ENCODE measurements at regions not wholly inside any gene's neighbourhood (a gene's known extent, or its start where the extent isn't known, plus 50 kb on each side); places are given as distances from the start of the nearest gene placed in this dataset.

GRCh38 chr4:83819582-83819981 lies 283.7 kb downstream of the GPAT3 start:
- no peaks in the 10 kb centered on the region for H3K9me2 ChIP-seq (ENCODE audit: insufficient read depth)
- Mint-ChIP-seq H3K9me3 (peaks cover 9% of the 10 kb centered on the region; the same call in 2 of the 3 replicates), H3K27ac (no peak overlapping the region), H3K27me3 (ENCODE audit: insufficient read depth, low read depth, poor library complexity) (peaks cover 3% of the 10 kb centered on the region), H3K36me3 (ENCODE audit: low read depth) (peaks cover 3% of the 10 kb centered on the region; the same call in 1 of the 3 replicates), H3K4me1 (peaks cover 8% of the 10 kb centered on the region), H3K4me3 (no peak overlapping the region)
- no peaks in the 10 kb centered on the region for H3K79me2 ChIP-seq (replicated peaks; ENCODE audit: insufficient read depth)
- TF ChIP-seq CREB1 (CRISPR knock-in tag; IDR thresholded peaks at IDR 0.05; ENCODE audit: low read depth), result no peak
- no peak for TF ChIP-seq ETS1 (IDR thresholded peaks at IDR 0.05)
- TF ChIP-seq CTCF (conservative IDR thresholded peaks at IDR 0.05; ENCODE audit: low read depth in 2 of 2), result no peak
- no peak for TF ChIP-seq EZH2phosphoT487 (IDR thresholded peaks at IDR 0.05; ENCODE audit: unreplicated experiment)
- TF ChIP-seq STAT1 (IDR thresholded peaks at IDR 0.05; ENCODE audit: unreplicated experiment), result no peak
- TF ChIP-seq EZH2 (IDR thresholded peaks at IDR 0.05; ENCODE audit: low read depth, unreplicated experiment), result no peak
- TF ChIP-seq ZNF331 (CRISPR knock-in tag; IDR thresholded peaks at IDR 0.05; ENCODE audit: low read depth), result no peak
- no peak for TF ChIP-seq ZNF462 (CRISPR knock-in tag; IDR thresholded peaks at IDR 0.05)
- no peak for TF ChIP-seq JUNB (IDR thresholded peaks at IDR 0.05; ENCODE audit: unreplicated experiment)
- no peak for TF ChIP-seq ZNF114 (CRISPR knock-in tag; IDR thresholded peaks at IDR 0.05)
- TF ChIP-seq POLR2AphosphoS5 (IDR thresholded peaks at IDR 0.05; ENCODE audit: low read depth), result no peak
- no peak overlapping the region for H3K27ac ChIP-seq (ENCODE audit: low read depth)
- no peaks in the 10 kb centered on the region for H3K27me3 ChIP-seq (ENCODE audit: insufficient read depth)
- H4K20me1 ChIP-seq (replicated peaks; ENCODE audit: insufficient read depth), result no peaks in the 10 kb centered on the region
- H3K4me3 ChIP-seq, result no peak overlapping the region
- H3F3A ChIP-seq (replicated peaks; ENCODE audit: low read depth), result no peaks in the 10 kb centered on the region
- H3K36me3 ChIP-seq (ENCODE audit: insufficient read depth), result 0 out of 2 replicates have a peak, but pooled peaks cover 7% of the 10 kb centered on the region
- no peak overlapping the region for H2AFZ ChIP-seq
- DNase-seq (ENCODE audit: low spot score) (no peak), ATAC-seq (no peak)
- H3K4me2 ChIP-seq, result no peak overlapping the region
- peaks cover 4% of the 10 kb centered on the region; the same call in 1 of the 2 replicates for H3K4me1 ChIP-seq (ENCODE audit: insufficient read depth)

Data from GM23338 (cell line).